ENCODE measurements at regions not wholly inside any gene's neighbourhood (a gene's known extent, or its start where the extent isn't known, plus 50 kb on each side); places are given as distances from the start of the nearest gene placed in this dataset.

- TF ChIP-seq GATA1 (IDR thresholded peaks at IDR 0.05; ENCODE audit: low read depth, low read length) = no peak
- no peak for TF ChIP-seq POLR2A (IDR thresholded peaks at IDR 0.05; ENCODE audit: low read length)
- DNase-seq = no peak
Observed at GRCh38 chr2:71843391-71843850, 304.2 kb downstream of the CYP26B1 start.

- DNase-seq = no peak
- TF ChIP-seq GATA1 (IDR thresholded peaks at IDR 0.05; ENCODE audit: low read depth, low read length) (no peak), POLR2A (IDR thresholded peaks at IDR 0.05; ENCODE audit: low read length) (no peak)
Observed at GRCh38 chr2:71842744-71843143, 304.9 kb downstream of the CYP26B1 start.

- no peak for DNase-seq
- TF ChIP-seq POLR2A (IDR thresholded peaks at IDR 0.05; ENCODE audit: low read length) (no peak), GATA1 (IDR thresholded peaks at IDR 0.05; ENCODE audit: low read depth, low read length) (no peak)
Observed at GRCh38 chr2:71839826-71840225, 307.8 kb downstream of the CYP26B1 start.

GRCh38 chr2:71834796-71835195, 312.9 kb downstream of the CYP26B1 start:
- DNase-seq = no peak
- TF ChIP-seq POLR2A (IDR thresholded peaks at IDR 0.05; ENCODE audit: low read length) (no peak), GATA1 (IDR thresholded peaks at IDR 0.05; ENCODE audit: low read depth, low read length) (no peak)

GRCh38 chr2:71833855-71834560, 313.7 kb downstream of the CYP26B1 start:
- no peak for TF ChIP-seq GATA1 (IDR thresholded peaks at IDR 0.05; ENCODE audit: low read depth, low read length)
- no peak for TF ChIP-seq POLR2A (IDR thresholded peaks at IDR 0.05; ENCODE audit: low read length)
- no peak for DNase-seq

GRCh38 chr2:71833272-71833671, 314.4 kb downstream of the CYP26B1 start:
- TF ChIP-seq GATA1 (IDR thresholded peaks at IDR 0.05; ENCODE audit: low read depth, low read length) (no peak), POLR2A (IDR thresholded peaks at IDR 0.05; ENCODE audit: low read length) (no peak)
- DNase-seq = no peak

- TF ChIP-seq POLR2A (IDR thresholded peaks at IDR 0.05; ENCODE audit: low read length) = no peak
- no peak for TF ChIP-seq GATA1 (IDR thresholded peaks at IDR 0.05; ENCODE audit: low read depth, low read length)
- no peak for DNase-seq
Observed at GRCh38 chr2:71832844-71833243, 314.8 kb downstream of the CYP26B1 start.

GRCh38 chr2:71832388-71832787, 315.3 kb downstream of the CYP26B1 start:
- DNase-seq = no peak
- TF ChIP-seq POLR2A (IDR thresholded peaks at IDR 0.05; ENCODE audit: low read length) (no peak), GATA1 (IDR thresholded peaks at IDR 0.05; ENCODE audit: low read depth, low read length) (no peak)

GRCh38 chr2:71831193-71831577, 316.5 kb downstream of the CYP26B1 start:
- TF ChIP-seq POLR2A (IDR thresholded peaks at IDR 0.05; ENCODE audit: low read length) (no peak), GATA1 (IDR thresholded peaks at IDR 0.05; ENCODE audit: low read depth, low read length) (no peak)
- DNase-seq = no peak

- no peak for DNase-seq
- no peak for TF ChIP-seq GATA1 (IDR thresholded peaks at IDR 0.05; ENCODE audit: low read depth, low read length)
- no peak for TF ChIP-seq POLR2A (IDR thresholded peaks at IDR 0.05; ENCODE audit: low read length)
Observed at GRCh38 chr2:71830497-71831192, 317.0 kb downstream of the CYP26B1 start.

GRCh38 chr2:71829008-71829407, 318.7 kb downstream of the CYP26B1 start:
- TF ChIP-seq POLR2A (IDR thresholded peaks at IDR 0.05; ENCODE audit: low read length) = no peak
- TF ChIP-seq GATA1 (IDR thresholded peaks at IDR 0.05; ENCODE audit: low read depth, low read length) = no peak
- DNase-seq = no peak

GRCh38 chr2:71827973-71828372, 319.7 kb downstream of the CYP26B1 start:
- DNase-seq = no peak
- TF ChIP-seq POLR2A (IDR thresholded peaks at IDR 0.05; ENCODE audit: low read length) (no peak), GATA1 (IDR thresholded peaks at IDR 0.05; ENCODE audit: low read depth, low read length) (no peak)

GRCh38 chr2:71827524-71827901, 320.1 kb downstream of the CYP26B1 start:
- TF ChIP-seq POLR2A (IDR thresholded peaks at IDR 0.05; ENCODE audit: low read length) = no peak
- no peak for TF ChIP-seq GATA1 (IDR thresholded peaks at IDR 0.05; ENCODE audit: low read depth, low read length)
- no peak for DNase-seq

GRCh38 chr2:71826826-71827523, 320.7 kb downstream of the CYP26B1 start:
- TF ChIP-seq GATA1 (IDR thresholded peaks at IDR 0.05; ENCODE audit: low read depth, low read length) (no peak), POLR2A (IDR thresholded peaks at IDR 0.05; ENCODE audit: low read length) (no peak)
- no peak for DNase-seq
